ENCODE measurements at regions not wholly inside any gene's neighbourhood (a gene's known extent, or its start where the extent isn't known, plus 50 kb on each side); places are given as distances from the start of the nearest gene placed in this dataset.

GRCh38 chr5:112552791-112553190 is 133.7 kb upstream of the EPB41L4A start:
- TF ChIP-seq POLR2A (IDR thresholded peaks at IDR 0.05; ENCODE audit: low read depth, low read length), result no peak
- TF ChIP-seq TAF1 (IDR thresholded peaks at IDR 0.05; ENCODE audit: borderline replicate concordance, low read depth, low read length), result no peak
